ENCODE measurements at regions not wholly inside any gene's neighbourhood (a gene's known extent, or its start where the extent isn't known, plus 50 kb on each side); places are given as distances from the start of the nearest gene placed in this dataset.
A peak's percentile ranks its signal among the peaks of the same experiment; 100 is the strongest.

- no peak for DNase-seq
Measured at GRCh38 chr9:1269533-1270315, 219.6 kb downstream of the DMRT2 start.

DNA sequence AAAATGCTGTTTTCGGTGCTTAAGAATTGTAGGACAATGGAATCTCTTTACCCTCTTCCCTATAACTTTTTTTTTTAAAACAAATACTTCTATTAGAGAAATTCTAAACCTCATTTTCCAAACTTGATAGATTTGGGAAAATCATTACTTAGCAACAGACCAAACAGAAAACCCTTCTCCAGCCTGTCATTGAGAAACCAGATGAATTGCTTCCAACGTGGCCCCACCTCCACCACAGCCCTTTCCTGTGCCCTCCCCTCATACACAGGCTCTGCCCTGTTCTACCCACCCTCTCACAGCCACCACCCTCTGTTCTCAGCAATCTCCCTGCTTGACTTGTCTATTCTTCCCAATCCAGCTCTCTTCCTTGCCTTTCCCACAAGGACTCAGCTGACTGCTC is 221.2 kb downstream of the DMRT2 start:
- no peak for DNase-seq

DNA sequence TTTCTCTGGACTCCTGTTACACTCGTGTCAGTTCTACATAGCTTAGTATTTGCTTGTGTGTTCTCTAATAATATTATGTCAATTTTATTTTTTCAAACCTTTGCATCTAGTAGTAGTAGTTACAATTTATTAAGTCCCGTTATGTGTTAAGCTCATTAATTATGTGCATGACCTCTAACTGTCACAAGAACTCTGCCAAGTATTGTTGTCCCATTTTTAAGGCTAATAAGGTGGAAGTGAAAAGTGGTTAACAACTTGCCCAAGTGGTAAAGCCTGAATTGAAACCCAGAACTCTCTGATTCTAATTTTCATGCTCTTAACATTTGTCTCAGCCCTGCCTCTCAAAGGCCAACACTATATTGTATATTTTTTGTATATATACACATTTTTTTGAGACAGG is 221.6 kb downstream of the DMRT2 start:
- DNase-seq = no peak

DNA sequence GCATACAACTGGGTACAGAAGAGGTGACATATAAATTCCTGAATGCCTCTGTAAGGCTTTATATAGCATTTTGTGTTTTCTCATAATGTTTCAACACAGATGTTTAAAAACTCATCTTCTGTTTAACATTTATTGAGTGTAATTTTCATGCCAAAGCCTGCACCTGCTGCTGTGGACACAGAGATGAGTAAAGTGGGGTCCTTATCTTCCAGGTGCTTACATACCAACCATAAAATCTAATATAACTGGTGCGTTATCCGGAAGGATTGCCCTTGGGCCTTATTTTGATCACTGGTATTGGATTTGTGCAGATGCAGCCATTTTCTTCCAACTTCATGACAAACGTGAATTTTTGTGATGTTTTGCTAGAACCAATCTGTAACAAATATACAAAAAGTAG is 222.3 kb downstream of the DMRT2 start:
- DNase-seq = no peak

DNA sequence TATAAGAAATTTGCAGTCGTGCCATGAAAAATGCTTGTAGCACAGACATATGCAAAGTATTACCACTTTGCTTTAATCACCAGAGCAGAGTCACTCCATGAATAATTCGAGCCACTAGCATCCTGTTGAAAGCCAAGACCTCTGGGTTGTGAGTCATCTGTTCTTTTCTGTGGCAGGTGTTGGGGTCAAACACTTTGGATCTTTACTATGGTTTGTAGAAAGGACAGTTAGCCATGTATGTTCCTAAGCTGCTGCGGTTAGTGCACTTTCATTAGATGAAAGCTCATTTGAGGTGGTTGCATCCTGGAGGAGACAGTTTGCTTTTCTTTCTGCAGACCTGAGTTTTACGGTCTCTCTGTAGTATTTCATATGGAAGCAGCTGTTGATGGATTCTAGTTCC is 223.7 kb downstream of the DMRT2 start:
- peak in 1 of 5 experiments; percentile 1 for DNase-seq

- DNase-seq = no peak
Measured at GRCh38 chr9:1274334-1274733, 224.2 kb downstream of the DMRT2 start.

- DNase-seq = no peak
Measured at GRCh38 chr9:1276474-1276873, 226.3 kb downstream of the DMRT2 start.

- DNase-seq = no peak
Measured at GRCh38 chr9:1284727-1285126, 234.6 kb downstream of the DMRT2 start.

DNA sequence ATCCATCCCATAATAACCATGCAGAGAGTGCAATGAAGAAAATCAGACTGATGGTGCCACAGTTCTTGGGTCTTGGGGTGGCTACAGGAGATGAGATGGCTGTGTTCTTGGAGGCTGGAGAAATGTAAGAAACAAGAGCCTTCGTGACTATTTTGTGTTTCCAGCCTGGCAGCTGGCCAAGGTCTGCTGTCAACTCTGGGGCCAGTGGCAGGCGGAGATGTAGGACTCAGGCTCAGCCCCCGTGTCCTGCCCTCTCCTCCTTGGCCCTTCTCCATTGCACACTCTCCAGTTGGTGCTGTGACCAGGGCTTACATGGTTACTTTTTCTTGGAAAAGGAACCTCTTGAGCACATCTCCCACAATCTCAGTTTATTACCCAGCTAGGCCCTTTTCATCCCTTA is 235.4 kb downstream of the DMRT2 start:
- no peak for DNase-seq

GRCh38 chr9:1292384-1292783 is 242.2 kb downstream of the DMRT2 start:
- DNase-seq = no peak

GRCh38 chr9:1294641-1295258 is 244.6 kb downstream of the DMRT2 start:
- no peak for DNase-seq

DNA sequence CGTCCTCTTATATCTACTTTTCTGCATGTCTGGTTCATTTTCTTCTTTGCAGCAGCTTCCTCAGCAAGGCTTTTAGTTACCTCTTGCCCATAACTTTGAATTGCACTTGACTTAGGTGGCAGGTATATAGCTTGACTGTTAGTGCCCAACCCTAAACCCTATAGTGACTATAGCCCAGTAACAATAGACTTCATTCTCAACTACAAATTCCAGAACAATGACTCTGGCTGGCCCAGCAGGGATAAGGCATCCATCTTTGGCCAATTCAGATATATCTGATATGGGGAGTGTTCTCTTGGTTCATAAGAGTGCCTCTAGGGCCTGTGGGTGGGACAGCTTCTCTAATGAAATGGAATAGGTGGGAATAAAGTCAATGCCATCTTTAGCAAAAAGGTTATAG is 246.2 kb downstream of the DMRT2 start:
- no peak for DNase-seq

GRCh38 chr9:1298046-1298445 is 247.9 kb downstream of the DMRT2 start:
- no peak for DNase-seq

- DNase-seq = no peak
Measured at GRCh38 chr9:1300941-1301340, 250.8 kb downstream of the DMRT2 start.

DNA sequence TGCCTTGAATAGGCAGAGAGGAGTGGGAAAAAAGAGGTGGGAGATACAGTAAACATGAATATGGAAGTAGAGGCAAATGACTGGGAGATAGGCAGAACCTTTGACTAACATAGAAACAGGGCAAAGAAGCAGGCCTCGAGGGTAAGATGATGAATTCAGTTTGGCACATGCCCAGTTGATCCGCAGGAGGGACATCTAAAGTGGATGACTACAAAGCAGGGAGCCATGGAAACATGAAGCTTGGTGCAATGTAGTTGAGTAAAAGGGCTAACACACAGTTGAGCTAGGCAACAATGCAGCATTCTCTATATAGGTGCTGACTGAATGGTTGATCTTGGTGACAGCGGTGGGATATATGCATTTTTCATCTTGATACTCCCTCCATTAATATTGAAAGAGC is 253.8 kb downstream of the DMRT2 start:
- no peak for DNase-seq

DNA sequence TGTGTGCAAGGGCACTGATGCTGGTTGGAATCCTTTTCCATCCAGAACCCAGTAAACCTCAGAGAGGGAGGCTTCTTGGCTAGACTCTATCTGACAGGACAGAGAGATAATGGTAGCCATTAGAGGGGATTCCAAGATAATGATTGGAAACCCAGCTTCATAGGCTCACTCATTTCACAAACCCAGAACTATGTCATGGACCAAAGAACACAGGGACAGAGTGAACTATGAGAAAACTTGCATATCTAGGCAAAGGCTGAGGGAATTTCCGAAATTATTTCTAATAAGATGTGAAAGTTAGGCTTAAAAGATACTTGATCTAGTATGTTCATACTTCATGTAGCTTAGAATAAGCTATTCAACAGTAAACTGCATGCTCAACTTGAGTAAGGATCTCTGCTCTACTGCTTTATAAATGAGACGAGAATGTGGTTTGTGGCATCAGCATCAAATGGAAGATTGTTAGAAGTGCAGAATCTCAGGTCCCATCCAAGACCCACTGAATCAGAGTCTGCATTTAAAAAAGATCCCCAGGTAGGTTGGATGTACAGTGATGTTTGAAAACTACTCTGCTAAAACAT is 261.4 kb downstream of the DMRT2 start:
- DNase-seq = no peak

GRCh38 chr9:1319436-1319835 is 269.3 kb downstream of the DMRT2 start:
- DNase-seq = no peak

- DNase-seq = no peak
Measured at GRCh38 chr9:1320051-1320557, 269.9 kb downstream of the DMRT2 start.

GRCh38 chr9:1320607-1321195 is 270.5 kb downstream of the DMRT2 start:
- DNase-seq = no peak

DNA sequence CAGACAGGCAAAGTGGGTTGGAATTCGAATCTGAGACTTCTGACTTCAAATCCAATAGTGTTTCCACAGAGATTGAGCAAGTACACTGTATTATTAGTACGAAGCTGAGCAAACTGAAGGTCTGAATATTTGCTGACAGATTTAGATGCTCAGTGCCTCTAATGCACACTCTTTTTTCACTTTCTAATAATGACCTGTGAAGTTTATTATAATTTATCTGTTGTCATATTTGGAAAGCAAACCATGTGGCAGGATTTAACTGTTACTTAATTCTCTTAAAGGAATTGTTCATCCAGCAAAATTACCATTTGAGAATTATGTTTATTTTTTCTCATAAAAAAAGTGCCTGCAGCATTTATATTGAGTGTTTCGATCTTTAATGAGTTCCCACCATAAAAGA is 277.3 kb downstream of the DMRT2 start:
- no peak for DNase-seq

GRCh38 chr9:1328341-1328740 is 278.2 kb downstream of the DMRT2 start:
- DNase-seq = no peak

DNA sequence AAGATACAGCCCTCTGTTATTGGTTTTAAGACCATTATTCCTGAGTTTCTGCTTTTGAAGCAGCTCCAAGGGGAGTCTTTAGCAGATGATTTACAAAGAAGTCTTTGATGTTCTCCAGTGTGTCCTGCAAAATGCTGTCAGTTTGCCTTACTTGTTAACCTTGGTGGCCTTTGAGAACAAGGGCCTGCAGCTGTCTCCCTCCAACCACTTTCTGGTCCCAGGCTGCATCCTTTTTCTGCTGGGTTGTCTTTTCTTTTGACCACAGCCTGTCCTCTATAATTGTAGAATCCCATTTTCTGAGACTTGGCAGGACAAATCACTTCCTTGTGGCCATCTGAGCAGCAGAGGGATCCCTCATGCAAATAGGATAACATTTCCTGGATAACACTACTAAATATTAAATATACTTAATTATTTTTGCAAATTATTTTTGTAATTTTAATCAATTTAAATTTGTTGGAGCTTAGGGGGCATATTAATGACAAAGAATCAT is 281.4 kb downstream of the DMRT2 start:
- no peak for DNase-seq

DNA sequence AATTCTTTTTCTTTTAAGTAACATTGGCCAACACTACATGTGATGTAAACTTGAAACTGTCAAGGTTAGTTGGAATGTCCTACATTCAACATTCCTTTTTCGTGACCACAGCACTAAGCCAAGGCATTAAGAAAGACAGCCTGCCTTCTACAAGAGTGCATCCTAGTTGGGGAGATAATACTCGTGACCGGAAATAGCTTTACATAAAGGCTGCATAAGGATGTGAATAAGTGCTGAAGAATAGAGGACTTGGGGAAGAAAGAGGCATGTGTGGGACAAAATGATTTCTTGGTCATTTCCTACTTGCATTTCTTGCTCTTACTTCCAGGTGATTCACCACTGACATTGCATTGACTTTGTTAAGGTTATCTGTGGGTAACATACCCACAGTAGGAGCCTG is 282.0 kb downstream of the DMRT2 start:
- DNase-seq = no peak

GRCh38 chr9:1335174-1335573 is 285.0 kb downstream of the DMRT2 start:
- no peak for DNase-seq

Data from T-helper 2 cell (primary cell).